Ectodermal cell (in vitro differentiated cells): ENCODE measurements at regions not wholly inside any gene's neighbourhood (a gene's known extent, or its start where the extent isn't known, plus 50 kb on each side); places are given as distances from the start of the nearest gene placed in this dataset.

Source experiments
- H3K27ac ChIP-seq: 2 replicates; pipeline ENCODE4 v1.7.0; 2013; ENCODE audit warnings: mild to moderate bottlenecking, low read depth, low read length; ENCODE audit not compliant: insufficient read depth, poor library complexity, severe bottlenecking
- H3K27me3 ChIP-seq: 2 replicates; pipeline ENCODE4 v1.7.0; 2013; ENCODE audit warnings: mild to moderate bottlenecking, low read length; ENCODE audit not compliant: insufficient read depth, control insufficient read depth, poor library complexity, severe bottlenecking
- H3K36me3 ChIP-seq: one replicate; pipeline ENCODE4 v1.7.0; 2013; ENCODE audit warnings: low read length; ENCODE audit not compliant: control insufficient read depth, insufficient read depth
- H3K4me1 ChIP-seq: one replicate; pipeline ENCODE4 v1.7.0; 2013; ENCODE audit warnings: low read length; ENCODE audit not compliant: control insufficient read depth, insufficient read depth
- H3K4me3 ChIP-seq: 2 replicates; pipeline ENCODE4 v1.7.0; 2013; ENCODE audit warnings: low read depth, low read length, control low read depth; ENCODE audit not compliant: insufficient read depth
- H3K9me3 ChIP-seq: 2 replicates; pipeline ENCODE4 v1.7.0; 2013; ENCODE audit warnings: mild to moderate bottlenecking, low read length, moderate library complexity; ENCODE audit not compliant: control insufficient read depth
- WGBS, 2 experiments: methylation state at CpG; one replicate each; pipeline ENCODE4 v1.1.7; 2013; ENCODE audit warnings: missing lambda C conversion rate in 2 of 2; 5-methylcytosine and 5-hydroxymethylcytosine counted together

GRCh38 chr4:35760807-35761206 is 483.5 kb downstream of the ARAP2 start:
- WGBS, 2 experiments = 76 to 80% methylated on average over 4 of the region's 4 CpGs
- no peaks in the 10 kb centered on the region for H3K4me1 ChIP-seq
- no peaks in the 10 kb centered on the region for H3K27me3 ChIP-seq
- H3K9me3 ChIP-seq = no peaks in the 10 kb centered on the region
- H3K27ac ChIP-seq = no peak overlapping the region
- H3K4me3 ChIP-seq = no peak overlapping the region
- no peaks in the 10 kb centered on the region for H3K36me3 ChIP-seq

- WGBS, 2 experiments = 94% methylated on average over 2 of the region's 2 CpGs
- Histone ChIP-seq H3K27me3 (no peaks in the 10 kb centered on the region), H3K36me3 (no peaks in the 10 kb centered on the region), H3K27ac (no peak overlapping the region), H3K9me3 (no peaks in the 10 kb centered on the region), H3K4me3 (no peak overlapping the region), H3K4me1 (no peaks in the 10 kb centered on the region)
Measured at GRCh38 chr4:35771571-35771970, 472.7 kb downstream of the ARAP2 start.

- Histone ChIP-seq H3K4me1 (no peaks in the 10 kb centered on the region), H3K27ac (no peak overlapping the region), H3K27me3 (no peaks in the 10 kb centered on the region), H3K36me3 (no peaks in the 10 kb centered on the region), H3K9me3 (no peaks in the 10 kb centered on the region), H3K4me3 (no peak overlapping the region)
- 89 to 90% methylated on average over 2 of the region's 2 CpGs for WGBS, 2 experiments
Measured at GRCh38 chr4:35772291-35772690, 472.0 kb downstream of the ARAP2 start.

- no peak overlapping the region for H3K27ac ChIP-seq
- H3K36me3 ChIP-seq = no peaks in the 10 kb centered on the region
- H3K9me3 ChIP-seq = no peaks in the 10 kb centered on the region
- H3K4me1 ChIP-seq = no peaks in the 10 kb centered on the region
- no peaks in the 10 kb centered on the region for H3K27me3 ChIP-seq
- 90 to 96% methylated on average over 1 of the region's 1 CpG for WGBS, 2 experiments
- no peak overlapping the region for H3K4me3 ChIP-seq
Measured at GRCh38 chr4:35789899-35790574, 454.3 kb downstream of the ARAP2 start.

- peaks cover 2% of the 10 kb centered on the region for H3K9me3 ChIP-seq
- no peaks in the 10 kb centered on the region for H3K36me3 ChIP-seq
- H3K4me3 ChIP-seq = no peak overlapping the region
- no peaks in the 10 kb centered on the region for H3K4me1 ChIP-seq
- no peak overlapping the region for H3K27ac ChIP-seq
- H3K27me3 ChIP-seq = no peaks in the 10 kb centered on the region
- 100% methylated on average over 1 of the region's 1 CpG for WGBS, 2 experiments
Measured at GRCh38 chr4:35793045-35793722, 451.1 kb downstream of the ARAP2 start.

GRCh38 chr4:35793766-35794165 is 450.5 kb downstream of the ARAP2 start:
- Histone ChIP-seq H3K9me3 (peaks cover 2% of the 10 kb centered on the region), H3K27ac (no peak overlapping the region), H3K27me3 (no peaks in the 10 kb centered on the region), H3K4me3 (no peak overlapping the region), H3K36me3 (no peaks in the 10 kb centered on the region), H3K4me1 (no peaks in the 10 kb centered on the region)
- WGBS, 2 experiments = no CpG with 5 or more reads among the region's 1 CpG

- Histone ChIP-seq H3K4me1 (no peaks in the 10 kb centered on the region), H3K9me3 (peaks cover 2% of the 10 kb centered on the region), H3K36me3 (no peaks in the 10 kb centered on the region), H3K4me3 (no peak overlapping the region), H3K27me3 (no peaks in the 10 kb centered on the region), H3K27ac (no peak overlapping the region)
- 89 to 94% methylated on average over 5 of the region's 5 CpGs for WGBS, 2 experiments
Measured at GRCh38 chr4:35800669-35801068, 443.6 kb downstream of the ARAP2 start.

- Histone ChIP-seq H3K36me3 (no peaks in the 10 kb centered on the region), H3K4me1 (no peaks in the 10 kb centered on the region), H3K27me3 (no peaks in the 10 kb centered on the region), H3K4me3 (no peak overlapping the region), H3K27ac (no peak overlapping the region), H3K9me3 (no peaks in the 10 kb centered on the region)
- WGBS, 2 experiments = 94 to 95% methylated on average over 2 of the region's 2 CpGs
Measured at GRCh38 chr4:35802644-35803043, 441.7 kb downstream of the ARAP2 start.

GRCh38 chr4:35818520-35818919 is 425.8 kb downstream of the ARAP2 start:
- H3K27me3 ChIP-seq = no peaks in the 10 kb centered on the region
- no peaks in the 10 kb centered on the region for H3K4me1 ChIP-seq
- 90 to 96% methylated on average over 4 of the region's 4 CpGs for WGBS, 2 experiments
- H3K4me3 ChIP-seq = no peak overlapping the region
- H3K9me3 ChIP-seq = no peaks in the 10 kb centered on the region
- H3K36me3 ChIP-seq = no peaks in the 10 kb centered on the region
- no peak overlapping the region for H3K27ac ChIP-seq

- no peaks in the 10 kb centered on the region for H3K27me3 ChIP-seq
Measured at GRCh38 chr4:35820003-35820402, 424.3 kb downstream of the ARAP2 start.

More at GRCh38 chr4:35820003-35820402, 424.3 kb downstream of the ARAP2 start:
- Histone ChIP-seq H3K4me1 (no peaks in the 10 kb centered on the region), H3K9me3 (no peaks in the 10 kb centered on the region), H3K27ac (no peak overlapping the region), H3K4me3 (no peak overlapping the region), H3K36me3 (no peaks in the 10 kb centered on the region)
- WGBS, 2 experiments = 88 to 100% methylated on average over 1 of the region's 1 CpG
